ENCODE measurements at regions not wholly inside any gene's neighbourhood (a gene's known extent, or its start where the extent isn't known, plus 50 kb on each side); places are given as distances from the start of the nearest gene placed in this dataset.

GRCh38 chr7:46679671-46680070 lies 758.6 kb upstream of the IGFBP3 start:
- DNase-seq (ENCODE audit: insufficient read length, low spot score) (no peak), FAIRE-seq (no peak)
- no peak for TF ChIP-seq POLR2A (IDR thresholded peaks at IDR 0.05; ENCODE audit: low read depth, low read length)

GRCh38 chr7:46678421-46678820 lies 757.3 kb upstream of the IGFBP3 start:
- no peak for TF ChIP-seq POLR2A (IDR thresholded peaks at IDR 0.05; ENCODE audit: low read depth, low read length)
- no peak for TF ChIP-seq POLR2AphosphoS5 (IDR thresholded peaks at IDR 0.05; ENCODE audit: low read depth, low read length)
- TF ChIP-seq SPI1 (IDR thresholded peaks at IDR 0.05; ENCODE audit: low read depth, low read length): no peak
- TF ChIP-seq POU2F2 (IDR thresholded peaks at IDR 0.05; ENCODE audit: low read depth, low read length): no peak
- TF ChIP-seq PAX5 (IDR thresholded peaks at IDR 0.05; ENCODE audit: insufficient read depth, low read length, severe bottlenecking): no peak
- TF ChIP-seq TAF1 (IDR thresholded peaks at IDR 0.05; ENCODE audit: low read depth, low read length): no peak
- no peak for FAIRE-seq
- no peak for DNase-seq (ENCODE audit: insufficient read length, low spot score)

- TF ChIP-seq SPI1 (IDR thresholded peaks at IDR 0.05; ENCODE audit: low read depth, low read length) (no peak), POU2F2 (IDR thresholded peaks at IDR 0.05; ENCODE audit: low read depth, low read length) (no peak)
- DNase-seq (ENCODE audit: insufficient read length, low spot score): no peak
- no peak for FAIRE-seq
Observed at GRCh38 chr7:46675456-46675855, 754.4 kb upstream of the IGFBP3 start.

- FAIRE-seq (no peak), DNase-seq (ENCODE audit: insufficient read length, low spot score) (no peak)
- TF ChIP-seq PAX5 (IDR thresholded peaks at IDR 0.05; ENCODE audit: insufficient read depth, low read length, severe bottlenecking) (no peak), POU2F2 (IDR thresholded peaks at IDR 0.05; ENCODE audit: low read depth, low read length) (no peak), SPI1 (IDR thresholded peaks at IDR 0.05; ENCODE audit: low read depth, low read length) (no peak), TAF1 (IDR thresholded peaks at IDR 0.05; ENCODE audit: low read depth, low read length) (no peak), POLR2AphosphoS5 (IDR thresholded peaks at IDR 0.05; ENCODE audit: low read depth, low read length) (no peak), POLR2A (IDR thresholded peaks at IDR 0.05; ENCODE audit: low read depth, low read length) (no peak)
Observed at GRCh38 chr7:46672861-46673260, 751.8 kb upstream of the IGFBP3 start.

DNA sequence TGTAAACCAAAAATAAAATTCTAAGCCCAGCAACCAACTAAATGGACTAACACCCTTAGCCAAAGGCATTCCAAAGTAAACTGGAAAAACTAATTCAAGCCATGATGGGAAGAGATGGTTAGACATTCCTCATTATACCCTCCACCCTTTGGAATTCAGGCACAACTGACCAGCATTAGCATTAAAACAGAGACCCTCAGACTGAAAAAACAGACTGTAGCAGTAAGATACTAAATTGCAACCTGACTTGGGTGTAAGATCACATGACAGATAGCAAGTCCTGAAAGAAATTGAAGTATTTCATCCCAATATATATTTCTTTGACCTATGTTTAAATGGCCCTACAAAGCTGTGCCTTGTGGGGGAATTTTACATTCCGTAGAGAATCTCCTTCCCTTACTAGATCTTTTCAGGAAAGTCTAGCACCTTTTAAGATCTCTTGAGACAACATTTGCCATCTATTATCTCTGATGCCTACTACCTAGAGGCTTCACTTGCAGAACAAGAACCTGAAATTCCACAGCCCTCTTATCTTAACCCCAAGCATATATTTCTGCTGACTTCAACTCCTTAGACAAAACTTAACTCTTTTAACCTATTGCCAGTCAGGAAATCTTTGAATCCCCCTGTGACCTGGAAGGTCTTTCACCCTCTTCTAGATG lies 750.2 kb upstream of the IGFBP3 start:
- no peak for FAIRE-seq
- TF ChIP-seq PAX5 (IDR thresholded peaks at IDR 0.05; ENCODE audit: insufficient read depth, low read length, severe bottlenecking) (no peak), TAF1 (IDR thresholded peaks at IDR 0.05; ENCODE audit: low read depth, low read length) (no peak), SPI1 (IDR thresholded peaks at IDR 0.05; ENCODE audit: low read depth, low read length) (no peak)

DNA sequence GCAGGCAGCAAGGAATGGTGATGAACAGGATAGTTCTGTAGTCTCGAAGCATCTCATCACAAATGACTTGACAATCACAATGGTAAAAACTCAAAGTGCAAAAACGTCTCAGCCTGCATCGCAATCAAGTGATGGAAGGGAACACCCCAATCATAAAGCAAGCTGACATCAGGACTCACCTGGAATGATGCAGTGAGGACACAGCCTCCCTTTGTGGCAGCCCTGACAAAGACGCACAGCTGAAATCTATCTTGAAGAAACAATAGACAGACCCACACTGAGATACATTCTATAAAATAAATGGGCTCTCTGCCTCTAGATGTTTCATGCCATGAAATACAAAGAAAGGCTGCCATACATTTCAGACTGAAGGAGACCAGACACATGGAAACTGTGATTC lies 748.0 kb upstream of the IGFBP3 start:
- DNase-seq (ENCODE audit: insufficient read length, low spot score): no peak
- TF ChIP-seq PAX5 (IDR thresholded peaks at IDR 0.05; ENCODE audit: insufficient read depth, low read length, severe bottlenecking): no peak
- TF ChIP-seq TAF1 (IDR thresholded peaks at IDR 0.05; ENCODE audit: low read depth, low read length): no peak
- no peak for TF ChIP-seq POU2F2 (IDR thresholded peaks at IDR 0.05; ENCODE audit: low read depth, low read length)
- no peak for TF ChIP-seq POLR2A (IDR thresholded peaks at IDR 0.05; ENCODE audit: low read depth, low read length)
- no peak for TF ChIP-seq POLR2AphosphoS5 (IDR thresholded peaks at IDR 0.05; ENCODE audit: low read depth, low read length)
- no peak for TF ChIP-seq SPI1 (IDR thresholded peaks at IDR 0.05; ENCODE audit: low read depth, low read length)
- no peak for FAIRE-seq

More for the DNA sequence above, 750.2 kb upstream of the IGFBP3 start:
- no peak for DNase-seq (ENCODE audit: insufficient read length, low spot score)

DNA sequence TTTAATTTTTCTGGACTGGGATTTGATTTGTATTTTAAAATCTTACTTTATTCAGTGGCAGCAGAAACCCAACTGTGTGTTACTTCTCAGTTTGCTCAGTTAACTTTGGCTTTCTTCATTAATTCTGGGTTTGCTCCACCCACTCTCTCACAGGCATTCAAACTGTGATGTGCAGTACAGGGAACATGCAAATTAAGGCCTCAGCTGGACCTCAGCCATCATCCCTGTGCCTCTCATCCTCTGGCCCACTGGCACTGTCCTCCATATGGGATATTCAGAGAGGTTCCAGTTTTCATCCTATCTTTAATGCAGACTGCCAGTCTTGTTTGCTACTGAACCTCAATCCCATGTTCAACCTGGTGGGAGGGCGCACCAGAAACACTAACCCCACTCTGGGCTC lies 743.4 kb upstream of the IGFBP3 start:
- TF ChIP-seq POU2F2 (IDR thresholded peaks at IDR 0.05; ENCODE audit: low read depth, low read length): no peak
- TF ChIP-seq TAF1 (IDR thresholded peaks at IDR 0.05; ENCODE audit: low read depth, low read length): no peak
- TF ChIP-seq POLR2A (IDR thresholded peaks at IDR 0.05; ENCODE audit: low read depth, low read length): no peak
- TF ChIP-seq SPI1 (IDR thresholded peaks at IDR 0.05; ENCODE audit: low read depth, low read length): no peak
- no peak for TF ChIP-seq PAX5 (IDR thresholded peaks at IDR 0.05; ENCODE audit: insufficient read depth, low read length, severe bottlenecking)
- TF ChIP-seq POLR2AphosphoS5 (IDR thresholded peaks at IDR 0.05; ENCODE audit: low read depth, low read length): no peak
- DNase-seq (ENCODE audit: insufficient read length, low spot score) (no peak), FAIRE-seq (no peak)

- DNase-seq (ENCODE audit: insufficient read length, low spot score) (no peak), FAIRE-seq (no peak)
- TF ChIP-seq PAX5 (IDR thresholded peaks at IDR 0.05; ENCODE audit: insufficient read depth, low read length, severe bottlenecking): no peak
- TF ChIP-seq TAF1 (IDR thresholded peaks at IDR 0.05; ENCODE audit: low read depth, low read length): no peak
- TF ChIP-seq SPI1 (IDR thresholded peaks at IDR 0.05; ENCODE audit: low read depth, low read length): no peak
- TF ChIP-seq POU2F2 (IDR thresholded peaks at IDR 0.05; ENCODE audit: low read depth, low read length): no peak
- TF ChIP-seq POLR2A (IDR thresholded peaks at IDR 0.05; ENCODE audit: low read depth, low read length): no peak
- no peak for TF ChIP-seq POLR2AphosphoS5 (IDR thresholded peaks at IDR 0.05; ENCODE audit: low read depth, low read length)
Observed at GRCh38 chr7:46663025-46663424, 742.0 kb upstream of the IGFBP3 start.

GRCh38 chr7:46661431-46661830 lies 740.4 kb upstream of the IGFBP3 start:
- no peak for FAIRE-seq
- TF ChIP-seq POLR2A (IDR thresholded peaks at IDR 0.05; ENCODE audit: low read depth, low read length) (no peak), SPI1 (IDR thresholded peaks at IDR 0.05; ENCODE audit: low read depth, low read length) (no peak), PAX5 (IDR thresholded peaks at IDR 0.05; ENCODE audit: insufficient read depth, low read length, severe bottlenecking) (no peak), POU2F2 (IDR thresholded peaks at IDR 0.05; ENCODE audit: low read depth, low read length) (no peak), TAF1 (IDR thresholded peaks at IDR 0.05; ENCODE audit: low read depth, low read length) (no peak)

DNA sequence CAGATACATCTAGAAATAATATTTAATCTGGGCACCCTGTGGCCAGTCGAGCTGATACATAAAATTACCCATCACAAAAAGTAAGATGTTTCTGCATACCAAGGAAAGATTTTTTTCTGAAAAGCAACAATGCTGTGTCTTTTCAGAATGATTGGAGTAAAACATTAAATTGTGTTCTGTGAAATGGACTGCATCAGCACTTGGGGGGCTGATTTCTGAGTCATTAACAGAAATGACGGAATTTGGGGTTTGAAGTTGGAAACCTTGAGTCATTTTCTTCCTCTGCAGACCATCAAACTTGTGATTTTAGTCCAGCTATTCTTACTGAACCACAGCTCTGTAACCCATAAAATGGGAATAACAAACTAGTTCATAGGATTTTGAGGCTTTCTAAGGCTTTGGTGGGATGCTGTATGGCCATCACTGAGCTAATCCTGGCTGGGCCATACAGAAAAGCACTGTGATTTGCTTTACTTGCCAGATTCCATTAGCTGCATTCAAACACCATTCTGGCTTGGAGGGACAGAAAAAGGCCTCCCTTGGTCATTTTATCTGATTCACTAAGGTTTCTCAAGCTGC lies 739.4 kb upstream of the IGFBP3 start:
- DNase-seq (ENCODE audit: insufficient read length, low spot score) (no peak), FAIRE-seq (no peak)
- TF ChIP-seq POU2F2 (IDR thresholded peaks at IDR 0.05; ENCODE audit: low read depth, low read length): no peak
- no peak for TF ChIP-seq PAX5 (IDR thresholded peaks at IDR 0.05; ENCODE audit: insufficient read depth, low read length, severe bottlenecking)
- TF ChIP-seq SPI1 (IDR thresholded peaks at IDR 0.05; ENCODE audit: low read depth, low read length): no peak
- no peak for TF ChIP-seq POLR2A (IDR thresholded peaks at IDR 0.05; ENCODE audit: low read depth, low read length)
- TF ChIP-seq POLR2AphosphoS5 (IDR thresholded peaks at IDR 0.05; ENCODE audit: low read depth, low read length): no peak
- TF ChIP-seq TAF1 (IDR thresholded peaks at IDR 0.05; ENCODE audit: low read depth, low read length): no peak

More at GRCh38 chr7:46661431-46661830, 740.4 kb upstream of the IGFBP3 start:
- no peak for DNase-seq (ENCODE audit: insufficient read length, low spot score)
